ENCODE measurements at regions not wholly inside any gene's neighbourhood (a gene's known extent, or its start where the extent isn't known, plus 50 kb on each side); places are given as distances from the start of the nearest gene placed in this dataset.

GRCh38 chr1:168375566-168376300 lies 95.1 kb downstream of the TBX19 start:
- TF ChIP-seq CTCF (conservative IDR thresholded peaks at IDR 0.05) (no peak), ZFX (IDR thresholded peaks at IDR 0.05) (no peak)
- no peak overlapping the region for H3K27ac ChIP-seq

- TF ChIP-seq ZFX (IDR thresholded peaks at IDR 0.05), result no peak
- TF ChIP-seq CTCF (conservative IDR thresholded peaks at IDR 0.05), result no peak
- no peak overlapping the region for H3K27ac ChIP-seq
Observed at GRCh38 chr1:168374566-168374965, 93.9 kb downstream of the TBX19 start.

GRCh38 chr1:168373869-168374268 lies 93.2 kb downstream of the TBX19 start:
- TF ChIP-seq CTCF (conservative IDR thresholded peaks at IDR 0.05) (no peak), ZFX (IDR thresholded peaks at IDR 0.05) (no peak)
- H3K27ac ChIP-seq, result no peak overlapping the region

GRCh38 chr1:168372861-168373371 lies 92.2 kb downstream of the TBX19 start:
- no peak overlapping the region for H3K27ac ChIP-seq
- TF ChIP-seq CTCF (conservative IDR thresholded peaks at IDR 0.05), result no peak
- TF ChIP-seq ZFX (IDR thresholded peaks at IDR 0.05), result no peak

- no peak overlapping the region for H3K27ac ChIP-seq
- no peak for TF ChIP-seq ZFX (IDR thresholded peaks at IDR 0.05)
- TF ChIP-seq CTCF (conservative IDR thresholded peaks at IDR 0.05), result no peak
Observed at GRCh38 chr1:168372307-168372706, 91.6 kb downstream of the TBX19 start.

- H3K27ac ChIP-seq, result no peak overlapping the region
- TF ChIP-seq ZFX (IDR thresholded peaks at IDR 0.05) (no peak), CTCF (conservative IDR thresholded peaks at IDR 0.05) (no peak)
Observed at GRCh38 chr1:168371477-168371876, 90.8 kb downstream of the TBX19 start.

GRCh38 chr1:168370586-168370985 lies 89.9 kb downstream of the TBX19 start:
- no peak overlapping the region for H3K27ac ChIP-seq
- TF ChIP-seq ZFX (IDR thresholded peaks at IDR 0.05) (no peak), CTCF (conservative IDR thresholded peaks at IDR 0.05) (no peak)

All from C4-2B (cell line).